ENCODE measurements at regions not wholly inside any gene's neighbourhood (a gene's known extent, or its start where the extent isn't known, plus 50 kb on each side); places are given as distances from the start of the nearest gene placed in this dataset.

DNA sequence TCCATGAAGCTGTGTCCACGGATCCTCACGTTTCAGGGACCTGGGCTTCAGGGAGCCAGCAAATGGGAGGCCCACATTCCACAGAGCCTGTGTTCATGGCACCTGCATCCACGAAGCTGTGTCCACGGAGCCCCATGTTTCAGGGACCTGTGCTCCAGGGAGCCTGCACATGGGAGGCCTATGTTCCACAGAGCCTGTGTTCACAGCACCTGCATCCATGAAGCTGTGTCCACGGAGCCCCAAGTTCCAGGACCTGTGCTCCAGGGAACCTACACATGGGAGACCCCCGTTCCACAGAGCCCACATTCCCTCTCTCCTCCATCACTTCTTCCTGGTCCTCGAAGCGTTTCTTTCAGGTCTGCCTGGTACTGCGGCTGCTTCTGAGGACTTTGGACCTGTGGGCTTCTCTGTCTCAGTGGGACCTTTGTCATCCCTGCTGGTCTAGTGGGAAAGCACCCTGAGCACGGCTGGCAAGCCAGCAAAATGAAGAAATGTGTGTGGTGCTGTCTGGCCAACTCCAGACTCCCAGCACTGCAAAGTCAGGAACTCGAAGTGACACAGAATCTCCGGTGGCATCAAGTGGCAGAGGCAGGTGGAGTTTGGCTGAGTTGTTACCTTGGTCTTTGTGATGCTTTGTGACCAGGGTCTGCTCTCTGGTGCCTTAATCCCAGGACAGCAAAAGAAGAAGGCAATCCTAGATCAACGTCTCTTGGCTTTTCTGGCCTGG is 245.9 kb downstream of the DLL1 start:
- H3K27me3 ChIP-seq (replicated peaks; ENCODE audit: control insufficient read depth, insufficient read depth, low read length, poor library complexity, severe bottlenecking) = no peaks in the 10 kb centered on the region
- no peaks in the 10 kb centered on the region for H3K9me3 ChIP-seq (ENCODE audit: control insufficient read depth, low read length)
- no peak for DNase-seq
- H3K27ac ChIP-seq (ENCODE audit: insufficient read depth, low read length, poor library complexity, severe bottlenecking) = no peak overlapping the region
- H3K36me3 ChIP-seq (ENCODE audit: control insufficient read depth, insufficient read depth, low read length) = no peaks in the 10 kb centered on the region
- H3K4me1 ChIP-seq (ENCODE audit: control insufficient read depth, insufficient read depth, low read length, poor library complexity, severe bottlenecking) = peaks cover 2% of the 10 kb centered on the region
- H3K4me3 ChIP-seq (ENCODE audit: insufficient read depth, low read depth, low read length, poor library complexity, severe bottlenecking) = no peak overlapping the region

DNA sequence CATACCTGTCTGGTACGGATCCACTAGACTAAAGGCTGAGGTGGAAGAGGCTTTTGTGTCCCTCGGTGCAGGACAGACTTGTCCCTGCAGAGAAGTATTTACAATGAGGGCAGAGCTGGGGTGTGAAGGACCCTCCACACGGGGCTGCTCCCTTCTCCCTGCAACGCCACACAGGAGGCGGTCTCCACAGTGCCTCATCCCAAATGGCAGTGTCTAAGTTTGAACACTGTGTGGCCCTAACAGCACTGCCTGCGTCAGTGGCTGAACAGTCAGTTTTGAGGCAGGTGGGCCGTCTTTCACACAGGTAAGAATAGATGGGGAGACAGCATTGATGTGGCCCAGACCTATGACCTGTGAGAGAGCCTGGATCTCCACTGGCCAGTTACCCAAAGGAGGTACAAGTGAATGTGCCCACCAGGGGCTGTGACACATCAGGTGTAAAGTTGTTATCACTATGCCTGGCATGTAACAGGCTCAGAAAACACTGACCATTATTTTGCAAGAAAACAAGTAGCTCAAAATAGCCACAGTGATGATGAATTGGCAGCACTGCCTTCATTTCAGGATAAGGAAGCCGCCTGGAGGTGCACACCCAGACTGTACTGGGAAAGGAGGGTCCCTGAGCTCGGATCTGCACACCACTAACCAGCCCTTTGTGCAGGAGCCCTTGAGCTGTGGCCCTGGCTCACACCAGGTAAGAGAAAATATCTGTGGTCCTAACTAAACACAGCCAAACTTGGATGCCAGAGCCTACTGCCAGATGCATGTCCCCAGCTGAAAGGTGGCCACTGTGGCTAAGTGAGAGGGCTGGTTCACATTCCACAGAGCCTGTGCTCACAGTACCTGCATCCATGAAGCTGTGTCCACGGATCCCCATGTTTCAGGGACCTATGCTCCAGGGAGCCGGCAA is 246.7 kb downstream of the DLL1 start:
- Histone ChIP-seq H3K4me3 (ENCODE audit: insufficient read depth, low read depth, low read length, poor library complexity, severe bottlenecking) (no peak overlapping the region), H3K4me1 (ENCODE audit: control insufficient read depth, insufficient read depth, low read length, poor library complexity, severe bottlenecking) (peaks cover 2% of the 10 kb centered on the region), H3K36me3 (ENCODE audit: control insufficient read depth, insufficient read depth, low read length) (no peaks in the 10 kb centered on the region), H3K27me3 (replicated peaks; ENCODE audit: control insufficient read depth, insufficient read depth, low read length, poor library complexity, severe bottlenecking) (no peaks in the 10 kb centered on the region), H3K9me3 (ENCODE audit: control insufficient read depth, low read length) (no peaks in the 10 kb centered on the region), H3K27ac (ENCODE audit: insufficient read depth, low read length, poor library complexity, severe bottlenecking) (no peak overlapping the region)
- DNase-seq = no peak

DNA sequence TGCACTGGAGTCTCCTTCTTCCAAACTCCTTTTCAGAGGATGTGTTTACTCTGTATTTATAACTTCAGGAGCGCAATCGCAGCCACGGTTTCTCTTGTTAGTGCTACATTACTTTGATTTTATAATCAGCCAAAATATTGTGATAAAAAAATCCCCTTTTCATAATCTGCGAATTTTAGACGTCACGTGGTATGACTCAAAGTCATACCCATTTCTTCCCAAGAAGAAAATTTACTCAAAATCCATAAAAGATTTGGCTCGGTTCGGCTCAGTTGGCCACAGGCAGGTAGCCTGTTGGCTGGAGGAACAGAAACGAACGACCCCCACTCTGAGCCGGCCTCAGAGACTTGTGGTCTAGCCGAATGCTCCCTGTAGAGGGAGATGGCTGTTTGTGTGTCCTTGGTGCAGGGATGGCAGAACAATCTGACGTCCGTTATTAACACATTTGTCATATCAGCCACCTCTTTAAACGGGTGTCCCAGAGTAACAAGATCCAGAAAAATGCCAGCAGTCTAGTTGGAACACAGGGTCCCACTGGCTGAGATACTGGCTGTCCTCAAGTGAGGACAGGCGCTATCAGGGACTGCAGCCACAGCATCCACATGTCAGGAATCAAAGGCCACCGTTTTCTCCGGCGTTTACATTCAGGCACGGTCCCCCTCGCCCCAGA is 247.6 kb downstream of the DLL1 start:
- H3K27me3 ChIP-seq (replicated peaks; ENCODE audit: control insufficient read depth, insufficient read depth, low read length, poor library complexity, severe bottlenecking) = no peaks in the 10 kb centered on the region
- H3K4me3 ChIP-seq (ENCODE audit: insufficient read depth, low read depth, low read length, poor library complexity, severe bottlenecking) = no peak overlapping the region
- DNase-seq = no peak
- H3K36me3 ChIP-seq (ENCODE audit: control insufficient read depth, insufficient read depth, low read length) = no peaks in the 10 kb centered on the region
- no peaks in the 10 kb centered on the region for H3K4me1 ChIP-seq (ENCODE audit: control insufficient read depth, insufficient read depth, low read length, poor library complexity, severe bottlenecking)
- H3K27ac ChIP-seq (ENCODE audit: insufficient read depth, low read length, poor library complexity, severe bottlenecking) = no peak overlapping the region
- no peaks in the 10 kb centered on the region for H3K9me3 ChIP-seq (ENCODE audit: control insufficient read depth, low read length)

DNA sequence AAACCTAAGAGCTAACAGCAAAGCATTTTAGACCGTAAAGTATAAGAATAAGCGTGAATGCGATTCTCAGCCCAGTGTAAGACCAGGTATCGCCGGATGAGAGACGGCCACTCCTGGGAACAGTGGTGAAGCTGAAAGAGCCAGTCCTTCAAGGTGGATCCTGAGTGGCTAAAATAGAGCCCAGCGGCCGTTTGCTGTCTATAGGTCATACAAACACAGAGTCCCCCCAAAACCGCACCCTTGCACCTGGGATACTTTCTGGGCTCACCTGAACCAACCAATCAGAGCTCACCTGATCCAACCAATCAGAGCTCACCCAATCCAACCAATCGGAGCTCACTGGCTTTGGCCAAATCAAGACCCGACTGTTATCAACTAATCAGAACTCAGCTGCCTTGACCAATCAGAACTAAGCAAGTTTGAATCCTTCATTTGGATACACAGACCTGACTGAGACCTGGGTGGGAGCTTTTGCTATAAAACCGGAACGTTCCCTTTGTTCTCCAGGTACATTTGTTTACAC is 248.2 kb downstream of the DLL1 start:
- Histone ChIP-seq H3K36me3 (ENCODE audit: control insufficient read depth, insufficient read depth, low read length) (no peaks in the 10 kb centered on the region), H3K9me3 (ENCODE audit: control insufficient read depth, low read length) (no peaks in the 10 kb centered on the region), H3K4me3 (ENCODE audit: insufficient read depth, low read depth, low read length, poor library complexity, severe bottlenecking) (no peak overlapping the region), H3K4me1 (ENCODE audit: control insufficient read depth, insufficient read depth, low read length, poor library complexity, severe bottlenecking) (no peaks in the 10 kb centered on the region), H3K27me3 (replicated peaks; ENCODE audit: control insufficient read depth, insufficient read depth, low read length, poor library complexity, severe bottlenecking) (no peaks in the 10 kb centered on the region), H3K27ac (ENCODE audit: insufficient read depth, low read length, poor library complexity, severe bottlenecking) (no peak overlapping the region)
- DNase-seq = no peak

DNA sequence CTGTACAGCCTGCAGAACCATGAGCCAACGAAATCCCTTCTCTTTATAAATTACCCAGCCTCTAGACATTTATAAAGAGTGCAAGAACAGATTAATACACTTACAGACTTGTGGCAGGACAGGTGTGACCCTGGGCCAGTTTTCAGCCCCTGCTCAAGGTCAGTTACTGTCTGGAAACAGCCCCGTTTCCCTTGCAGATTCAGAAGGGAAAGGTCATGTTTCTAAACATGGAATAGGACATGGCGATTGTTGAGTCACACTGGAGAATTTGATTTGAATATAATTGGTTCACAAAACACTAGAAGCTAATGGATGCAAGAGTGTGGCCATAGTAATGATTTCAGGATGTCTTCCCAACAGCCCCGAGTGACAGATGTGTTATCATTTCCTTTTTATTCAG is 248.8 kb downstream of the DLL1 start:
- Histone ChIP-seq H3K4me3 (ENCODE audit: insufficient read depth, low read depth, low read length, poor library complexity, severe bottlenecking) (no peak overlapping the region), H3K4me1 (ENCODE audit: control insufficient read depth, insufficient read depth, low read length, poor library complexity, severe bottlenecking) (no peaks in the 10 kb centered on the region), H3K27me3 (replicated peaks; ENCODE audit: control insufficient read depth, insufficient read depth, low read length, poor library complexity, severe bottlenecking) (no peaks in the 10 kb centered on the region), H3K36me3 (ENCODE audit: control insufficient read depth, insufficient read depth, low read length) (no peaks in the 10 kb centered on the region), H3K27ac (ENCODE audit: insufficient read depth, low read length, poor library complexity, severe bottlenecking) (no peak overlapping the region), H3K9me3 (ENCODE audit: control insufficient read depth, low read length) (no peaks in the 10 kb centered on the region)
- DNase-seq = no peak

DNA sequence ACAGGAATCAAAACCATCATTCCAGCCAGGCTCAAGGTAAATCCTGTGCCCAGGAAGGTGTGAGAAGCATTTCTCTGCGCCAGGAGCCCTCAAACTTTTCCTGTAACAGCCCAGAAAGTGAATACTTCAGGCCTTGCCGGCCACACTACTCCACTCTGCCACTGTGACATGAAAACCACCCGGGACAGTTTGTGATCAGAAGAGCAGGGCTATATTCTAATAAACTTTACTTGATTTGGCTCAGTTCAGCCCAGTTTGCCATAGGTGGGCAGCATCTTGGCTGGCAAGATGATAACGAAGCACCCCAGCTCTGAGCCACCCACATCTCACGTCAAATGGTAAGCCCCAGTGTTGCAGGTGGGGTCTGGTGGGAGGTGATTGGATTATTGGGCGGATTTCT is 249.4 kb downstream of the DLL1 start:
- Histone ChIP-seq H3K36me3 (ENCODE audit: control insufficient read depth, insufficient read depth, low read length) (no peaks in the 10 kb centered on the region), H3K27me3 (replicated peaks; ENCODE audit: control insufficient read depth, insufficient read depth, low read length, poor library complexity, severe bottlenecking) (no peaks in the 10 kb centered on the region), H3K27ac (ENCODE audit: insufficient read depth, low read length, poor library complexity, severe bottlenecking) (no peak overlapping the region), H3K9me3 (ENCODE audit: control insufficient read depth, low read length) (no peaks in the 10 kb centered on the region), H3K4me1 (ENCODE audit: control insufficient read depth, insufficient read depth, low read length, poor library complexity, severe bottlenecking) (no peaks in the 10 kb centered on the region), H3K4me3 (ENCODE audit: insufficient read depth, low read depth, low read length, poor library complexity, severe bottlenecking) (no peak overlapping the region)
- DNase-seq = no peak

DNA sequence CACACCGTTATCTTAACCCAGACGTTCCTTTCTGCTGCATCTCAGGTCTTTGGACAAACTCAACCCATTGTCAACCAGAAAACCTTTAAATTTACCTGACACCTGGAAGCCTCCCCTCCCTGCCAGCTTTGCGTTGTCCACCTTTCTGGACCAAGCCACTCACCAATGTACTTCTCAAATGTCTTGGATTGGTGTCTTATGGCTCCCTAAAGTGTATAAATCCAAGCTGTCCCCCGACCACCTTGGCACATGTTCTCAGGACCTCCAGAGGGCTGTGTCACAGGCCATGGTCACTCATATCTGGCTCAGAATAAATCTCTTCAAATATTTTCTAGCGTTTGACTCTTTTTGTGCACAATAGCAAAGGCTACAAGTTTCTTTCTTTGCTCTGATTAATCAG is 250.0 kb downstream of the DLL1 start:
- no peaks in the 10 kb centered on the region for H3K9me3 ChIP-seq (ENCODE audit: control insufficient read depth, low read length)
- no peak overlapping the region for H3K27ac ChIP-seq (ENCODE audit: insufficient read depth, low read length, poor library complexity, severe bottlenecking)
- DNase-seq = no peak
- H3K4me3 ChIP-seq (ENCODE audit: insufficient read depth, low read depth, low read length, poor library complexity, severe bottlenecking) = no peak overlapping the region
- H3K27me3 ChIP-seq (replicated peaks; ENCODE audit: control insufficient read depth, insufficient read depth, low read length, poor library complexity, severe bottlenecking) = no peaks in the 10 kb centered on the region
- H3K4me1 ChIP-seq (ENCODE audit: control insufficient read depth, insufficient read depth, low read length, poor library complexity, severe bottlenecking) = no peaks in the 10 kb centered on the region
- H3K36me3 ChIP-seq (ENCODE audit: control insufficient read depth, insufficient read depth, low read length) = no peaks in the 10 kb centered on the region

DNA sequence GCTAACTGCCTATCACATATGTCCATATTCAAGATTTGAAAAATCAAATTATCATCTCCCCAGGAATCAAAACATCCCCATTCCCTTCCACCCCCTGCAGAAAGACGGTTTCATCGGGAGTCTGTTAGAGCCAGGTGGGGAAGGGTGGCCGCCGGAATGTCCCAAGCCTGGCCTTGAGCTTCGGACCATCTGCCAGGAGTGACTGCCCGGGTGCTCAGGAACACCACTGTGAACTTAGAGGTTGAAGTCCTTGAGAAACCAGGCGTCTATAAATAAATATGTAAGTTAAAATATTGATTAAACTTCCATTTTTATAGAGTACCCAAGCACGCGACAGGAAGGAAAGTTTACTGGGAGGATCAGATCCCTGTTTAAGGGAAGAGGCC is 250.8 kb downstream of the DLL1 start:
- DNase-seq = no peak
- no peaks in the 10 kb centered on the region for H3K9me3 ChIP-seq (ENCODE audit: control insufficient read depth, low read length)
- no peaks in the 10 kb centered on the region for H3K27me3 ChIP-seq (replicated peaks; ENCODE audit: control insufficient read depth, insufficient read depth, low read length, poor library complexity, severe bottlenecking)
- H3K36me3 ChIP-seq (ENCODE audit: control insufficient read depth, insufficient read depth, low read length) = no peaks in the 10 kb centered on the region
- no peak overlapping the region for H3K4me3 ChIP-seq (ENCODE audit: insufficient read depth, low read depth, low read length, poor library complexity, severe bottlenecking)
- H3K4me1 ChIP-seq (ENCODE audit: control insufficient read depth, insufficient read depth, low read length, poor library complexity, severe bottlenecking) = no peaks in the 10 kb centered on the region
- no peak overlapping the region for H3K27ac ChIP-seq (ENCODE audit: insufficient read depth, low read length, poor library complexity, severe bottlenecking)

DNA sequence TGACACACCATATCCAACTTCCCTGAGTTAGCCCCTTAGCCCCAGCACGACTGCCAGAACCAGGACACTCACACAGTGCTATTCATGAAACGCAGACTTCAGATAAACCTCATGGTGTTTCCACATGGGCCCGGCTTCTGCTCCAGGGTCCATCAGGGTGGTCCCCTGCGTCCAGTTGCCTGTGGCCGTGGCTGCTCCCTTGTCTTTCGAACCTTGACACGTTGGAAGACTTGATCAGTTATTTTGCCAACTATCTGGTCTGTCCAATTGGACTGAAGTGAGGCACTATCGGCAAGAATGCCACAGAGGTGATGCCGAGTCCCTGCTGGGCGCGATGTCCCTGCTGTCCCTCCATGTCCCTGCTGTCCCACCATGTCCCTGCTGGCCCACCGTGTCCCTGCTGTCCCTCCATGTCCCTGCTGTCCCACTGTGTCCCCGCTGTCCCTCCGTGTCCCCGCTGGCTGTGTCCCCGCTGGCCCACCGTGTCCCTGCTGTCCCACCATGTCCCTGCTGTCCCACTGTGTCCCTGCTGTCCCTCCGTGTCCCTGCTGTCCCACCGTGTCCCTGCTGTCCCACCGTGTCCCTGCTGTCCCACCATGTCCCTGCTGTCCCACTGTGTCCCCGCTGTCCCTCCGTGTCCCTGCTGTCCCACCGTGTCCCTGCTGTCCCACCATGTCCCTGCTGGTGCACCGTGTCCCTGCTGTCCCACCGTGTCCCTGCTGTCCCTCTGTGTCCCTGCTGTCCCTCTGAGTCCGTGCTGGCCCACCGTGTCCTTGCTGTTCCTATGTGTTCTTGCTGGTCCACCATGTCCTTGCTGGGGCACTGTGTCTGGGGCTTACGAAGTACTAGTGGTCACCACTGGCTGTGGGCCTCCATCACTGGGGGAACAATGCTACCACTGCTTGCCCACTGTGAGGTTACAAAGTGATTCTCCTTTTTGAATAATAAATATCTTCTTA is 251.4 kb downstream of the DLL1 start:
- no peak for DNase-seq
- Histone ChIP-seq H3K4me1 (ENCODE audit: control insufficient read depth, insufficient read depth, low read length, poor library complexity, severe bottlenecking) (no peaks in the 10 kb centered on the region), H3K27ac (ENCODE audit: insufficient read depth, low read length, poor library complexity, severe bottlenecking) (no peak overlapping the region), H3K27me3 (replicated peaks; ENCODE audit: control insufficient read depth, insufficient read depth, low read length, poor library complexity, severe bottlenecking) (no peaks in the 10 kb centered on the region), H3K4me3 (ENCODE audit: insufficient read depth, low read depth, low read length, poor library complexity, severe bottlenecking) (no peak overlapping the region), H3K36me3 (ENCODE audit: control insufficient read depth, insufficient read depth, low read length) (no peaks in the 10 kb centered on the region), H3K9me3 (ENCODE audit: control insufficient read depth, low read length) (no peaks in the 10 kb centered on the region)

Measured in effector memory CD4-positive, alpha-beta T cell (primary cell).